T-cell (primary cell): ENCODE measurements at regions not wholly inside any gene's neighbourhood (a gene's known extent, or its start where the extent isn't known, plus 50 kb on each side); places are given as distances from the start of the nearest gene placed in this dataset.
"Not testable (repeated sequence)": the region's sequence is repeated elsewhere in the genome, so short reads cannot be mapped to it uniquely, and the experiment has no call there.

Experiments
- ATAC-seq, 4 experiments: fragments of 200-7000 bp in 3 of 4; fragments of 150-1000 bp in 1 of 4; cut with Tn5 transposase; replicated peaks in 1 of 4; 1 replicate in 3 of 4; 2 replicates in 1 of 4; pipeline ENCODE4 v1.10.0; 2021; ENCODE audit warnings: moderate library complexity in 3 of 4, mild to moderate bottlenecking in 2 of 4, moderate number of reproducible peaks in 1 of 4
- CTCF ChIA-PET, 2 donors: fragments of 300-600 bp; sonication (Branson Sonifier 250); formaldehyde crosslinking; loops; one replicate each; lab custom pipeline; 2022; ENCODE audit warnings: antibody characterized with exemption in 2 of 2; lab: Charles Lee
- POLR2A ChIA-PET, 2 donors: fragments of 300-600 bp; sonication (Branson Sonifier 250); formaldehyde crosslinking; loops; one replicate each; lab custom pipeline; 2022; ENCODE audit warnings: antibody characterized with exemption in 2 of 2; lab: Charles Lee
- DNase-seq, 35 experiments: peaks; one replicate each; pipeline versions ENCODE4 v3.0.0 to v3.0.0-alpha.2; 2013 to 2023
- H3K27ac ChIP-seq: one replicate; pipeline ENCODE4 v1.5.1; 2013; ENCODE audit warnings: low read length
- H3K27me3 ChIP-seq, 2 experiments: replicated peaks in 1 of 2; 1 replicate in 1 of 2; 2 replicates in 1 of 2; pipeline versions ENCODE4 v1.6.1 to v1.7.0; 2013; ENCODE audit warnings: low read length in 1 of 2, mixed read lengths in 1 of 2; ENCODE audit not compliant: control insufficient read depth in 2 of 2, insufficient read depth in 2 of 2; ENCODE audit errors: extremely low read depth in 1 of 2
- H3K36me3 ChIP-seq, 2 donors: 1 replicate in 1 of 2; 2 replicates in 1 of 2; pipeline versions ENCODE4 v1.6.1 to v1.7.0; 2013; ENCODE audit warnings: low read length in 1 of 2; ENCODE audit not compliant: control insufficient read depth in 2 of 2, insufficient read depth in 1 of 2; ENCODE audit errors: extremely low read depth in 1 of 2
- H3K4me1 ChIP-seq, 2 experiments: 1 replicate in 1 of 2; 2 replicates in 1 of 2; pipeline versions ENCODE4 v1.6.1 to v1.7.0; 2013; ENCODE audit warnings: low read length in 2 of 2, mixed read lengths in 1 of 2; ENCODE audit not compliant: insufficient read depth in 2 of 2, control insufficient read depth in 1 of 2; ENCODE audit errors: extremely low read depth in 1 of 2
- H3K4me3 ChIP-seq, 2 donors: 1 replicate in 1 of 2; 2 replicates in 1 of 2; pipeline versions ENCODE4 v1.5.1 to v1.7.0; 2013; ENCODE audit warnings: mild to moderate bottlenecking in 2 of 2, low read length in 1 of 2, moderate library complexity in 1 of 2; ENCODE audit not compliant: control insufficient read depth in 1 of 2; ENCODE audit errors: extremely low read depth in 1 of 2
- H3K9me3 ChIP-seq: 2 replicates; pipeline ENCODE4 v1.7.0; 2013
- H3K27ac Mint-ChIP-seq, 2 donors: one replicate each; pipeline ENCODE4 v1.8.0; 2020 to 2021; ENCODE audit warnings: mild to moderate bottlenecking in 2 of 2, mixed read lengths in 2 of 2
- H3K27me3 Mint-ChIP-seq, 2 donors: one replicate each; pipeline ENCODE4 v1.8.0; 2021 to 2022; ENCODE audit warnings: mixed read lengths in 2 of 2
- H3K36me3 Mint-ChIP-seq: one replicate; pipeline ENCODE4 v1.8.0; 2021; ENCODE audit warnings: mixed read lengths
- H3K4me1 Mint-ChIP-seq, 3 donors: one replicate each; pipeline ENCODE4 v1.8.0; 2020 to 2022; ENCODE audit warnings: mixed read lengths in 3 of 3, mild to moderate bottlenecking in 1 of 3
- H3K4me3 Mint-ChIP-seq, 3 donors: one replicate each; pipeline ENCODE4 v1.8.0; 2020 to 2022; ENCODE audit warnings: mild to moderate bottlenecking in 3 of 3, mixed read lengths in 3 of 3, moderate library complexity in 3 of 3
- H3K9me3 Mint-ChIP-seq, 3 donors: one replicate each; pipeline ENCODE4 v1.8.0; 2020 to 2022; ENCODE audit warnings: mixed read lengths in 3 of 3
- WGBS: methylation state at CpG from one replicate; pipeline ENCODE4 v1.1.5; 2013; ENCODE audit warnings: missing lambda C conversion rate; ENCODE audit not compliant: insufficient coverage; 5-methylcytosine and 5-hydroxymethylcytosine counted together

- ATAC-seq, H3K36me3 ChIP-seq, CTCF ChIA-PET, H3K9me3 Mint-ChIP-seq, H3K27ac ChIP-seq, H3K27me3 Mint-ChIP-seq, H3K4me1 ChIP-seq, DNase-seq, H3K27me3 ChIP-seq, H3K4me3 ChIP-seq, H3K4me3 Mint-ChIP-seq, POLR2A ChIA-PET, H3K9me3 ChIP-seq: not testable (repeated sequence)
- WGBS = 40% methylated on average over 3 of the region's 4 CpGs
- Mint-ChIP-seq H3K4me1 (peaks cover 9 to 18% (median 18%) of the 10 kb centered on the region in 3 donors), H3K36me3 (peaks cover 16% of the 10 kb centered on the region), H3K27ac (peak overlapping the region in 1 of 2 donors; percentile 25)
Measured at GRCh38 chr15:84534561-84535235, 66.1 kb upstream of the ZSCAN2 start.

- H3K27me3 ChIP-seq, H3K4me3 ChIP-seq, DNase-seq, H3K9me3 ChIP-seq, H3K4me3 Mint-ChIP-seq, ATAC-seq, POLR2A ChIA-PET, H3K36me3 ChIP-seq, CTCF ChIA-PET, H3K27ac ChIP-seq, H3K27me3 Mint-ChIP-seq, H3K4me1 ChIP-seq, H3K27ac Mint-ChIP-seq, H3K9me3 Mint-ChIP-seq: not testable (repeated sequence)
- peaks cover 16% of the 10 kb centered on the region for H3K36me3 Mint-ChIP-seq
- WGBS = 90% methylated on average over 3 of the region's 3 CpGs
- peaks cover 9 to 18% (median 18%) of the 10 kb centered on the region in 3 donors for H3K4me1 Mint-ChIP-seq
Measured at GRCh38 chr15:84536181-84536580, 64.6 kb upstream of the ZSCAN2 start.

DNA sequence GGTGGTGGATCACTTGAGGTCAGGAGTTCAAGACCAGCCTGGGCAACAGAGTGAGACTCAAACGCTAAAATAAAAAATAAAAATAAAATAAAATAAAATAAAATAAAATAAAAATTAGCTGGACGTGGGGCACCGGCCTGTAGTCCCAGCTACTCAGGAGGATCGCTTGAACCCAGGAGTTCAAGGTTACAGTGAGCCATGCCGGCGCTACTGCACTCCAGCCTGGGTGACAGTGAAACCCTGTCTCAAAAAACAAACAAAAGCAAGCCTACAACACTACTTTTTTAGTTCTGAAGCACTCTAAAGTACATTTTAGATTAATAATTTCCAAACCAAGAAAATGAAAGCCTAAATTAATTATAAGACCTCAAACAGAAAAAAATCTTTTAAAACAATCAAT lies 56.2 kb upstream of the ZSCAN2 start:
- H3K4me3 Mint-ChIP-seq, H3K27ac ChIP-seq, H3K4me3 ChIP-seq, H3K27ac Mint-ChIP-seq, CTCF ChIA-PET, POLR2A ChIA-PET, H3K27me3 Mint-ChIP-seq, DNase-seq, H3K9me3 Mint-ChIP-seq, H3K36me3 ChIP-seq, ATAC-seq, H3K4me1 ChIP-seq, H3K9me3 ChIP-seq, H3K27me3 ChIP-seq: not testable (repeated sequence)
- Mint-ChIP-seq H3K4me1 (peaks cover 14% of the 10 kb centered on the region in 3 donors), H3K36me3 (peaks cover 26% of the 10 kb centered on the region)
- WGBS = no CpG with 5 or more reads among the region's 6 CpGs

- H3K4me3 Mint-ChIP-seq, H3K4me3 ChIP-seq, H3K9me3 ChIP-seq, H3K36me3 ChIP-seq, H3K27ac ChIP-seq, CTCF ChIA-PET, H3K4me1 ChIP-seq, H3K27ac Mint-ChIP-seq, DNase-seq, H3K27me3 ChIP-seq, POLR2A ChIA-PET, H3K9me3 Mint-ChIP-seq, ATAC-seq, H3K27me3 Mint-ChIP-seq: not testable (repeated sequence)
- H3K36me3 Mint-ChIP-seq = peaks cover 28% of the 10 kb centered on the region
- peaks cover 14% of the 10 kb centered on the region in 3 donors for H3K4me1 Mint-ChIP-seq
- WGBS = no CpG with 5 or more reads among the region's 2 CpGs
Measured at GRCh38 chr15:84547150-84547549, 53.7 kb upstream of the ZSCAN2 start.

- H3K4me3 Mint-ChIP-seq, H3K27ac Mint-ChIP-seq, H3K4me3 ChIP-seq, ATAC-seq, H3K4me1 ChIP-seq, H3K9me3 Mint-ChIP-seq, POLR2A ChIA-PET, H3K27me3 ChIP-seq, H3K36me3 ChIP-seq, H3K27me3 Mint-ChIP-seq, CTCF ChIA-PET, H3K9me3 ChIP-seq, DNase-seq, H3K27ac ChIP-seq: not testable (repeated sequence)
- Mint-ChIP-seq H3K4me1 (peaks cover 14 to 20% (median 14%) of the 10 kb centered on the region in 3 donors), H3K36me3 (peaks cover 39% of the 10 kb centered on the region)
- no CpG with 5 or more reads among the region's 5 CpGs for WGBS
Measured at GRCh38 chr15:84550503-84550902, 50.3 kb upstream of the ZSCAN2 start.
